ENCODE measurements at regions not wholly inside any gene's neighbourhood (a gene's known extent, or its start where the extent isn't known, plus 50 kb on each side); places are given as distances from the start of the nearest gene placed in this dataset.

- no peak for TF ChIP-seq CTCF (IDR thresholded peaks at IDR 0.05; ENCODE audit: low read depth, low read length)
- DNase-seq (ENCODE audit: low read depth, low spot score) = no peak
- in situ Hi-C loops (cut with HindIII; ENCODE audit: low sequenced_read_pairs) = no loop called here
Observed at GRCh38 chr2:225113371-225114015, 71.2 kb upstream of the DOCK10 start.

GRCh38 chr2:225112362-225113126 is 70.3 kb upstream of the DOCK10 start:
- H3K4me3 ChIP-seq (ENCODE audit: low read depth, low read length) = no peak overlapping the region
- no peak for TF ChIP-seq CTCF (IDR thresholded peaks at IDR 0.05; ENCODE audit: low read depth, low read length)
- in situ Hi-C loops (cut with HindIII; ENCODE audit: low sequenced_read_pairs) = no loop called here
- DNase-seq (ENCODE audit: low read depth, low spot score) = no peak

More at GRCh38 chr2:225113371-225114015, 71.2 kb upstream of the DOCK10 start:
- H3K4me3 ChIP-seq (ENCODE audit: low read depth, low read length) = no peak overlapping the region

- no peak for TF ChIP-seq CTCF (IDR thresholded peaks at IDR 0.05; ENCODE audit: low read depth, low read length)
- in situ Hi-C loops (cut with HindIII; ENCODE audit: low sequenced_read_pairs) = no loop called here
- H3K4me3 ChIP-seq (ENCODE audit: low read depth, low read length) = no peak overlapping the region
- DNase-seq (ENCODE audit: low read depth, low spot score) = no peak
Observed at GRCh38 chr2:225108805-225109204, 66.5 kb upstream of the DOCK10 start.

- no peak overlapping the region for H3K4me3 ChIP-seq (ENCODE audit: low read depth, low read length)
- DNase-seq (ENCODE audit: low read depth, low spot score) = no peak
- no peak for TF ChIP-seq CTCF (IDR thresholded peaks at IDR 0.05; ENCODE audit: low read depth, low read length)
- in situ Hi-C loops (cut with HindIII; ENCODE audit: low sequenced_read_pairs) = no loop called here
Observed at GRCh38 chr2:225104971-225105370, 62.7 kb upstream of the DOCK10 start.

- no peak for TF ChIP-seq CTCF (IDR thresholded peaks at IDR 0.05; ENCODE audit: low read depth, low read length)
- in situ Hi-C loops (cut with HindIII; ENCODE audit: low sequenced_read_pairs) = no loop called here
- no peak for DNase-seq (ENCODE audit: low read depth, low spot score)
- no peak overlapping the region for H3K4me3 ChIP-seq (ENCODE audit: low read depth, low read length)
Observed at GRCh38 chr2:225104321-225104720, 62.1 kb upstream of the DOCK10 start.

- in situ Hi-C loops (cut with HindIII; ENCODE audit: low sequenced_read_pairs) = no loop called here
- H3K4me3 ChIP-seq (ENCODE audit: low read depth, low read length) = no peak overlapping the region
- peak; percentile 79 for DNase-seq (ENCODE audit: low read depth, low spot score)
- TF ChIP-seq CTCF (IDR thresholded peaks at IDR 0.05; ENCODE audit: low read depth, low read length) = no peak
Observed at GRCh38 chr2:225103737-225104141, 61.5 kb upstream of the DOCK10 start.

All from astrocyte of the spinal cord (primary cell).